Uterus (tissue), 2 donors: ENCODE measurements at regions not wholly inside any gene's neighbourhood (a gene's known extent, or its start where the extent isn't known, plus 50 kb on each side); places are given as distances from the start of the nearest gene placed in this dataset.

Experiments used
- POLR2A ChIP-seq, 2 donors: fragments of 450-650 bp; IDR thresholded peaks; one replicate each; pipeline ENCODE4 v1.6.1; 2016; ENCODE audit warnings: antibody characterized with exemption in 2 of 2, mild to moderate bottlenecking in 1 of 2, moderate library complexity in 1 of 2
- TF ChIP-seq, protein P1 (sequence below), 4 experiments: fragments of 200-600 bp in 2 of 4; fragments of 450-650 bp in 2 of 4; sonication (generic) in 2 of 4; IDR thresholded peaks; one replicate each; pipeline ENCODE4 v1.5.1; 2016 to 2019; ENCODE audit warnings: antibody characterized with exemption in 4 of 4, mild to moderate bottlenecking in 2 of 4, moderate library complexity in 1 of 4

DNA sequence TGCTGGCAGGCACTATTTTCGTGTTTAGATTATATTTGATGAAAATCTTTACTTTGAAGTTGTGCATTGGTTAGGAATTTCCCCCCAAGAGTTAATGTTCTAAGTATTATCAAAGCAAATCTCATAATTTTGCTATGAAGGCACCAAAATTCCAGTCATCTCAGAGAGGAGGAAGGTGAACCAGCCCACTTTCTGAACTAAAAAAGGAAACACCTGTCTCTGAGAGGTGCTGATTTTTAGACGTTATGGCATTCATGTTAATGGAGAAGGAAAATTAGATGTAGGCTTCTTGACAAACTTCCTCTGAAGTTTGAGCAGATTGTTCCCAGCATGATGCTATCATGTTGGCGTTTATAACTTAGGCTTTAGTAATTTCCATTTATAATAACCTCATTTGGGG, 432.9 kb upstream of the ACTBL2 start:
- TF ChIP-seq, protein P1, sequence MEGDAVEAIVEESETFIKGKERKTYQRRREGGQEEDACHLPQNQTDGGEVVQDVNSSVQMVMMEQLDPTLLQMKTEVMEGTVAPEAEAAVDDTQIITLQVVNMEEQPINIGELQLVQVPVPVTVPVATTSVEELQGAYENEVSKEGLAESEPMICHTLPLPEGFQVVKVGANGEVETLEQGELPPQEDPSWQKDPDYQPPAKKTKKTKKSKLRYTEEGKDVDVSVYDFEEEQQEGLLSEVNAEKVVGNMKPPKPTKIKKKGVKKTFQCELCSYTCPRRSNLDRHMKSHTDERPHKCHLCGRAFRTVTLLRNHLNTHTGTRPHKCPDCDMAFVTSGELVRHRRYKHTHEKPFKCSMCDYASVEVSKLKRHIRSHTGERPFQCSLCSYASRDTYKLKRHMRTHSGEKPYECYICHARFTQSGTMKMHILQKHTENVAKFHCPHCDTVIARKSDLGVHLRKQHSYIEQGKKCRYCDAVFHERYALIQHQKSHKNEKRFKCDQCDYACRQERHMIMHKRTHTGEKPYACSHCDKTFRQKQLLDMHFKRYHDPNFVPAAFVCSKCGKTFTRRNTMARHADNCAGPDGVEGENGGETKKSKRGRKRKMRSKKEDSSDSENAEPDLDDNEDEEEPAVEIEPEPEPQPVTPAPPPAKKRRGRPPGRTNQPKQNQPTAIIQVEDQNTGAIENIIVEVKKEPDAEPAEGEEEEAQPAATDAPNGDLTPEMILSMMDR (IDR thresholded peaks at IDR 0.05): no peak
- TF ChIP-seq POLR2A (IDR thresholded peaks at IDR 0.05): no peak
